ENCODE measurements at regions not wholly inside any gene's neighbourhood (a gene's known extent, or its start where the extent isn't known, plus 50 kb on each side); places are given as distances from the start of the nearest gene placed in this dataset.

DNA sequence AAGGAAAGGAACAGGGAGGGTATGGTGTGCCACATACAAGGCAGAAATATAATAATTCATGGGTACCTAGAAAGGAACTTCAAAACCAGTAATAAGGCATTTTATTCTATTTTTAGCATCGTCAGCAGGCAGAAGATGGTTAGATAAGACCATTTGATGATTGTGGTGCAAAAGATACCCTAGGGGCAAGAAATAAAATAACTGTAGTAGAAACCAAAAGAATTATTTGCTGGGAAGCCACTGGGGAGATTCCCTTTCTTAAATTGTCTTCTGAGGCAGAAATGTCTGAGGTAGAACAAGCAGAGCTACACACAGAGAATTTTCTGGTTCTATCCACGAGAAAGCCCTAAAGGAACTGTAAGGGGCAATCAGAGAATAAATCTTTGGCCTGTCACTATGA lies 64.3 kb upstream of the PCGF5 start:
- Histone ChIP-seq H3K36me3 (ENCODE audit: control insufficient read depth in 2 of 2, extremely low read depth in 1 of 2, insufficient read depth in 1 of 2, low read length in 1 of 2) (no peaks in the 10 kb centered on the region), H3K27me3 (replicated peaks in 1 of 2; ENCODE audit: control insufficient read depth in 2 of 2, extremely low read depth in 1 of 2, insufficient read depth in 2 of 2, low read length in 1 of 2) (no peaks in the 10 kb centered on the region), H3K9me3 (no peaks in the 10 kb centered on the region), H3K4me3 (ENCODE audit: control insufficient read depth in 1 of 2, extremely low read depth in 1 of 2, low read length in 1 of 2) (no peak overlapping the region), H3K27ac (ENCODE audit: low read length) (no peak overlapping the region), H3K4me1 (ENCODE audit: control insufficient read depth in 1 of 2, extremely low read depth in 1 of 2, insufficient read depth in 2 of 2, low read length in 2 of 2) (no peaks in the 10 kb centered on the region)
- CTCF ChIA-PET, result interaction anchor here in 1 of 2 donors (1.5 kb wide), 1 partner anchor 95 kb away, joined by 4 read pairs; no protein-coding TSS in a partner anchor
- no peaks in the 10 kb centered on the region for H3K27me3 Mint-ChIP-seq
- no peak for DNase-seq
- WGBS (ENCODE audit: insufficient coverage), result no CpG with 5 or more reads among the region's 2 CpGs
- POLR2A ChIA-PET, result interaction anchor here in 1 of 2 donors (0.6 kb wide), 1 partner anchor 1829 kb away, joined by 4 read pairs; no protein-coding TSS in a partner anchor
- H3K36me3 Mint-ChIP-seq, result no peaks in the 10 kb centered on the region
- no peaks in the 10 kb centered on the region for H3K9me3 Mint-ChIP-seq
- H3K4me3 Mint-ChIP-seq, result no peak overlapping the region
- H3K27ac Mint-ChIP-seq, result no peak overlapping the region
- peaks cover 4 to 10% (median 6%) of the 10 kb centered on the region in 3 donors for H3K4me1 Mint-ChIP-seq
- ATAC-seq (replicated peaks in 1 of 4), result no peak

DNA sequence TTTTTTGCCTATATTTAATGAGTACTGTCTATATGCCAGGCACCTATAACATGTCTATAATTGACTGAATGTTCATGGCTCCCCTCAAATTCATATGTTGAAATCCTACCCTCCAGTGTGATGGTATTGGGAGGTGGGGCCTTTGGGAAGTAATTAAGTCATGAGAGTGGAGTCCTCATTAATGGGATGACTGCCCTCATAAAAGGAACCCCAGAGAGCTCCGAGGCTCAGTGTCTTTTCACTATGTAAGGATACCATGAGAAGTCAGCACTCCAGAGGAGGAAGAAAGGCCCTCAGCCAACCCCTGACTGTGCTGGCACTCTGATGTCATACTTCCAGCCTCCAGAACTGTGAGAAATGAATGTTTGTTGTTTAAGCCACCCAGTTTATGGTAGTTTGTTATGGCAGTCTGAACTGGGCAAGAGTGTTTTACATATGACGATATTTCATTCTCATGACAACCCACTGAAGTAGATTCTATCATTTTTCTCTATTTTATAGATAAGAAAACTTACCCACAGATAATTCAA lies 61.1 kb upstream of the PCGF5 start:
- peaks cover 3 to 16% of the 10 kb centered on the region in 2 experiments for H3K4me1 ChIP-seq (ENCODE audit: control insufficient read depth in 1 of 2, extremely low read depth in 1 of 2, insufficient read depth in 2 of 2, low read length in 2 of 2)
- DNase-seq (no peak), ATAC-seq (replicated peaks in 1 of 4) (no peak)
- no peaks in the 10 kb centered on the region for H3K9me3 ChIP-seq
- H3K9me3 Mint-ChIP-seq, result no peaks in the 10 kb centered on the region
- H3K4me3 ChIP-seq (ENCODE audit: control insufficient read depth in 1 of 2, extremely low read depth in 1 of 2, low read length in 1 of 2), result no peak overlapping the region
- H3K27ac Mint-ChIP-seq, result no peak overlapping the region
- H3K36me3 ChIP-seq (ENCODE audit: control insufficient read depth in 2 of 2, extremely low read depth in 1 of 2, insufficient read depth in 1 of 2, low read length in 1 of 2), result no peaks in the 10 kb centered on the region
- no peak overlapping the region for H3K27ac ChIP-seq (ENCODE audit: low read length)
- ChIA-PET CTCF (interaction anchor here in 1 of 2 donors (0.6 kb wide), 2 partner anchors 8 to 92 kb away, joined by 3 read pairs; no protein-coding TSS in a partner anchor), POLR2A (interaction anchor here in 1 of 2 donors (0.7 kb wide), 1 partner anchor 91 kb away, joined by 3 read pairs; no protein-coding TSS in a partner anchor)
- no CpG with 5 or more reads among the region's 2 CpGs for WGBS (ENCODE audit: insufficient coverage)
- no peaks in the 10 kb centered on the region for H3K36me3 Mint-ChIP-seq
- H3K4me1 Mint-ChIP-seq, result peaks cover 18 to 27% (median 24%) of the 10 kb centered on the region in 3 donors
- no peaks in the 10 kb centered on the region for H3K27me3 Mint-ChIP-seq
- H3K27me3 ChIP-seq (replicated peaks in 1 of 2; ENCODE audit: control insufficient read depth in 2 of 2, extremely low read depth in 1 of 2, insufficient read depth in 2 of 2, low read length in 1 of 2), result no peaks in the 10 kb centered on the region
- no peak overlapping the region for H3K4me3 Mint-ChIP-seq

DNA sequence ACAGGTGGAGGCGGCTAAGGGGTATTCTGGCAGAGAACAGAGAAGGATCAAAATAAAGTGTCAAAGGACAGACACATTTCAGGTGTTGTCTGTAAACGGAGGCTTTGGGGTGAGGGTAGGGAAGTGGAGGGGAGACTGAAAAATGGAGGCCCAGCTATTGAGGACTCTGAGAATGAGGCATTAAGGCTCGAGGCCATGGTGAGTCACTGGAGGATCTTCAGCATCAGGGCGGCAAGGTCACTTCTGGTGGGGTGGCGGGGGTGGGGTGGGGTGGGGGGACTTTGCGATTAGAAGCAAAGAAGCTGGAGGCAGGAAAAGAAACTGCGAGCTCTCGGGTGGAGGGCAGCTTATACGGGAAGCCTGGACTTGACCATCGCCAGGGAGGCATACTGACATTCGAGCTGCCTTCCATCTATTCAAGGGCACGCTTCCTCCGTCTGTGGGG lies 58.4 kb upstream of the PCGF5 start:
- H3K36me3 ChIP-seq (ENCODE audit: control insufficient read depth in 2 of 2, extremely low read depth in 1 of 2, insufficient read depth in 1 of 2, low read length in 1 of 2), result no peaks in the 10 kb centered on the region
- WGBS (ENCODE audit: insufficient coverage), result 13% methylated on average over 8 of the region's 13 CpGs
- CTCF ChIA-PET, result interaction anchor here (0.5 to 2.8 kb wide), 8 partner anchors 10 to 297 kb away, joined by 3 to 9 read pairs (median 4); partner anchors contain the start of gene PCGF5 (in 1 of the 2)
- H3K4me1 Mint-ChIP-seq, result peaks cover 42 to 50% (median 47%) of the 10 kb centered on the region in 3 donors
- H3K4me3 Mint-ChIP-seq, result peak overlapping the region; percentile 75 to 91 (median 82)
- DNase-seq, result peak in 6 of 35 experiments; percentile 4 to 38 (median 10)
- peak overlapping the region; percentile 81 to 92 for H3K27ac Mint-ChIP-seq
- no peak for ATAC-seq (replicated peaks in 1 of 4)
- H3K36me3 Mint-ChIP-seq, result no peaks in the 10 kb centered on the region
- no peaks in the 10 kb centered on the region for H3K27me3 ChIP-seq (replicated peaks in 1 of 2; ENCODE audit: control insufficient read depth in 2 of 2, extremely low read depth in 1 of 2, insufficient read depth in 2 of 2, low read length in 1 of 2)
- peak overlapping the region; percentile 72 to 84 for H3K4me3 ChIP-seq (ENCODE audit: control insufficient read depth in 1 of 2, extremely low read depth in 1 of 2, low read length in 1 of 2)
- peaks cover 3 to 16% of the 10 kb centered on the region in 2 experiments for H3K4me1 ChIP-seq (ENCODE audit: control insufficient read depth in 1 of 2, extremely low read depth in 1 of 2, insufficient read depth in 2 of 2, low read length in 2 of 2)
- POLR2A ChIA-PET, result interaction anchor here (0.5 to 2.6 kb wide), 12 partner anchors 39 to 1857 kb away, joined by 3 to 10 read pairs (median 4); partner anchors contain the start of genes BTAF1 (in 1 of the 2) and PCGF5 (in 1 of the 2)
- no peaks in the 10 kb centered on the region for H3K9me3 ChIP-seq
- H3K27me3 Mint-ChIP-seq, result no peaks in the 10 kb centered on the region
- no peaks in the 10 kb centered on the region for H3K9me3 Mint-ChIP-seq
- H3K27ac ChIP-seq (ENCODE audit: low read length), result peak overlapping the region; percentile 84

DNA sequence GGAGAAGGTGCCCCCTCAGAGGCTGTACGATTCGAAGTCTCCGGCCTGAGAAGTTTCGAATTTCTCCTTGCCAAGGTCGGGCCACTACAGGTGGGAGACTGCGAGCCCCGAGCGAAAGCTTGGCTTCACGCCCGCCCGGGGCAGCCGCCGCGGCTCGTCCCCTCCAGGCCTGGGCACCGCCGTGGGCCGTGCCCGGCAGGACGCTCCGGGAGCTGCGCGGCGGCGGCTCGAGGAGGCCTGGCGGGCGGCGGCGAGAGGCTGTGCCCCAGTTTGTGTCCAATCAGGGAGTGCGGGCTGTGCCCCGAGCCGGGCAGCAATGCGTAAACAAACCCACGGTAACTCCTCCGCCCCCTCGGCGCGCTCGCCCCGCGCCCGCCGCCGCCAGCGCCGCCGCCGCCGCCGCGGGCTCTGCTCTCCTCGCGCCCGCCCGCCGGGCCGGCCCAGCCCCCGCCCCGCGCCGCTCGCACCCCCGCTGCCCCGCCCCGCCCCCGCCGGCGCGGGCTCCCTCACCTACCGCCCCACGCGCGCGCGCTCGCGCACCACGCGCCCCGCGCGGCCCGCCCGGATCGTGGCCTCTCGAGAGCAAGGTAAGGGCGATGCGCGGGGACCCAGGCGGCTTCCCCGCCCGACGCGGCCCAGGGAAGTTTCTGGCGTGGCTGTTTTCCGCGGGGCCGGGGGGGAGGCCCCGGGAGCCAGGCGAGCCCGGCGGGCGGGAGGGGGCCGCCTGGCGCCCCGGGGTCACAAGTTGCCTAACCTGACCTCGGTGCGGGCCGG lies 57.8 kb upstream of the PCGF5 start:
- ATAC-seq (replicated peaks in 1 of 4) (peak; percentile 60 to 73 (median 68)), DNase-seq (peak; percentile 66 to 90 (median 76))
- Histone ChIP-seq H3K4me1 (ENCODE audit: control insufficient read depth in 1 of 2, extremely low read depth in 1 of 2, insufficient read depth in 2 of 2, low read length in 2 of 2) (peaks cover 3 to 16% of the 10 kb centered on the region in 2 experiments), H3K27ac (ENCODE audit: low read length) (peak overlapping the region; percentile 90), H3K4me3 (ENCODE audit: control insufficient read depth in 1 of 2, extremely low read depth in 1 of 2, low read length in 1 of 2) (peak overlapping the region; percentile 72 to 84), H3K27me3 (replicated peaks in 1 of 2; ENCODE audit: control insufficient read depth in 2 of 2, extremely low read depth in 1 of 2, insufficient read depth in 2 of 2, low read length in 1 of 2) (no peaks in the 10 kb centered on the region), H3K36me3 (ENCODE audit: control insufficient read depth in 2 of 2, extremely low read depth in 1 of 2, insufficient read depth in 1 of 2, low read length in 1 of 2) (no peaks in the 10 kb centered on the region), H3K9me3 (no peaks in the 10 kb centered on the region)
- H3K27ac Mint-ChIP-seq, result peak overlapping the region; percentile 81 to 92
- under 1% methylated on average over 85 of the region's 110 CpGs for WGBS (ENCODE audit: insufficient coverage)
- CTCF ChIA-PET, result interaction anchor here (0.5 to 2.8 kb wide), 11 partner anchors 11 to 297 kb away, joined by 3 to 9 read pairs (median 4); partner anchors contain the start of gene PCGF5 (in 1 of the 2)
- peaks cover 48 to 53% (median 51%) of the 10 kb centered on the region in 3 donors for H3K4me1 Mint-ChIP-seq
- POLR2A ChIA-PET, result interaction anchor here (0.5 to 2.6 kb wide), 16 partner anchors 11 to 1858 kb away, joined by 3 to 11 read pairs (median 4); partner anchors contain the start of genes BTAF1 (in 1 of the 2), EXOC6 (in 1 of the 2) and PCGF5 (in 1 of the 2)
- H3K27me3 Mint-ChIP-seq, result no peaks in the 10 kb centered on the region
- peaks cover 5% of the 10 kb centered on the region for H3K36me3 Mint-ChIP-seq
- H3K4me3 Mint-ChIP-seq, result peak overlapping the region; percentile 75 to 91 (median 82)
- peaks cover 0 to 6% (median 0%) of the 10 kb centered on the region in 3 donors for H3K9me3 Mint-ChIP-seq

DNA sequence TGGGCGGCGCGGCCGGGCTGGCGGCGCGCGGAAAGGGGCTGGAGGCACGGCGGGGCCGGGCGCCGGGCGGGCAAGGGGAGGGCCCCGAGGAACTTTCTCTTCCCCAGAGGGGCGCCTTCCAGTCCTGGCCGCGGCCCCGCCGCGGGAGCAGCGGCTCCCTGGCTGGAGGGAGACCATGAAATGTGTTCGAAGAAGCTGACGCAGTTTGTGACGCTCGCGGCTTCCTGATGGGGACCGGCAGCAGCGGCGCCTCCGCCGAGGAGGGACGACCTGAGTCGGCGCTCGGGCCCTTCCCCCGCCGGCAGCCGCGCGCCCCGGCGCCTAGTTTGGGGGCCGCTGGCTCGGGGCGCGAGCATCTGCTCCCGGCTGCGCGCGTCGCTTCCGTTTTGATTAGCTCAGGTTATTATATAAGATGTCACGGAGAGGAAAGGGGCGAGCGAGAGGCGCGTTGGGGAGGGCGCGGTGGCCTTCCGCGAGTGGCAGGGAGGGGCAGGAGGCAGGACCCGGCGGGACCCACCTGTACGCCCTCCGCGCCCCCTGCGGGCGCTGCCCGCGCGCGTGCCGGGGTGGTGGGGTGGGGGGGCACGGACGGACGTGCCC lies 57.1 kb upstream of the PCGF5 start:
- Mint-ChIP-seq H3K4me1 (peaks cover 55 to 60% (median 58%) of the 10 kb centered on the region in 3 donors), H3K36me3 (peaks cover 12% of the 10 kb centered on the region), H3K27ac (peak overlapping the region; percentile 93 to 94), H3K4me3 (peak overlapping the region; percentile 87 to 91 (median 90)), H3K27me3 (no peaks in the 10 kb centered on the region), H3K9me3 (peaks cover 0 to 12% (median 4%) of the 10 kb centered on the region in 3 donors)
- peaks cover 3 to 16% of the 10 kb centered on the region in 2 experiments for H3K4me1 ChIP-seq (ENCODE audit: control insufficient read depth in 1 of 2, extremely low read depth in 1 of 2, insufficient read depth in 2 of 2, low read length in 2 of 2)
- H3K27me3 ChIP-seq (replicated peaks in 1 of 2; ENCODE audit: control insufficient read depth in 2 of 2, extremely low read depth in 1 of 2, insufficient read depth in 2 of 2, low read length in 1 of 2), result no peaks in the 10 kb centered on the region
- H3K9me3 ChIP-seq, result no peaks in the 10 kb centered on the region
- H3K36me3 ChIP-seq (ENCODE audit: control insufficient read depth in 2 of 2, extremely low read depth in 1 of 2, insufficient read depth in 1 of 2, low read length in 1 of 2), result no peaks in the 10 kb centered on the region
- DNase-seq, result peak; percentile 59 to 94 (median 90)
- WGBS (ENCODE audit: insufficient coverage), result under 1% methylated on average over 70 of the region's 77 CpGs
- ATAC-seq (replicated peaks in 1 of 4), result peak; percentile 62 to 76 (median 66)
- H3K27ac ChIP-seq (ENCODE audit: low read length), result peak overlapping the region; percentile 90
- H3K4me3 ChIP-seq (ENCODE audit: control insufficient read depth in 1 of 2, extremely low read depth in 1 of 2, low read length in 1 of 2), result peak overlapping the region; percentile 66 to 74
- ChIA-PET CTCF (interaction anchor here (0.6 to 2.8 kb wide), 12 partner anchors 23 to 1129 kb away, joined by 3 to 9 read pairs (median 4); partner anchors contain the start of gene PCGF5 (in 1 of the 2)), POLR2A (interaction anchor here (0.5 to 2.6 kb wide), 23 partner anchors 9 to 1861 kb away, joined by 3 to 11 read pairs (median 5); partner anchors contain the start of genes BTAF1 (in 1 of the 2), EXOC6 (in 1 of the 2), IFIT1 (in 1 of the 2) and IFIT2 (in 1 of the 2))
